DMS53 treated with DMSO at 0.1 percent for 48 hours (cell line): ENCODE measurements at regions not wholly inside any gene's neighbourhood (a gene's known extent, or its start where the extent isn't known, plus 50 kb on each side); places are given as distances from the start of the nearest gene placed in this dataset.
"Not testable (repeated sequence)": the region's sequence is repeated elsewhere in the genome, so short reads cannot be mapped to it uniquely, and the experiment has no call there.

Source experiments
- DNase-seq: peaks from one replicate; lab custom pipeline; 2025; ENCODE audit not compliant: unreplicated experiment; lab: John Stamatoyannopoulos, UW

DNA sequence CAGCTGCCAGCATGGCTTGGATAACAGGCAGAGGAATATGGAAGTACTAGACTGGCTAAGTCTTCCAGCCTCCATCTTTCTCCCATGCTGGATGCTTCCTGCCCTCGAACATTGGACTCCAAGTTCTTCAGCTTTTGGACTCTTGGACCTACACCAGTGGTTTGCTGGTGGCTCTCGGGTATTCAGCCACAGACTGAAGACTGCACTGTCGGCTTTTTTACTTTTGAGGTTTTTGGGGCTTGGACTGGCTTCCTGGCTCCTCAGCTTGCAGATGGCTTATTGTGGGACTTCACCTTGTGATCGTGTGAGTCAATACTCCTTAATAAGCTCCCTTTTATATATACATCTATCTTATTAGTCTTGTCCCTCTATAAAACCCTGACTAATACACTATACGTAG is 667.6 kb upstream of the NRG3 start:
- DNase-seq, result not testable (repeated sequence)

DNA sequence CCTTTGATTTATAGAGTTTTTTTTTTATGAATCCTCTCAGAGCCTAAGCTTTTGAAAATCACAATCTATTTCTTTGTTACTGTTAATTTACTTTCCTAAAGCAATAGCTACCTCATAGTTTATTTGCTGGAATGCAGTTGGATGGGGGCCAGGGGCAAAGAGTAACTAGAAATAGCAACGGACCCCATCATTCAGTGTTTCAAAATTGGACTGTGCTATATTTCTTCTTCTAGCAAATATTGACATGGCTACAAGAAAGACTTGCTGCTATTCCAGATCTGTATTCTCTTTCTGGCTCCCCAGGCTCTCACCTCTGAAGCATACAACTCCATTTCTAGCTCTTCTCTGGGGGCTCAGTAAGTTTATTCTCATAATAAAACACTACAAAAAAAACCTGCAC is 661.6 kb upstream of the NRG3 start:
- DNase-seq, result no peak

DNA sequence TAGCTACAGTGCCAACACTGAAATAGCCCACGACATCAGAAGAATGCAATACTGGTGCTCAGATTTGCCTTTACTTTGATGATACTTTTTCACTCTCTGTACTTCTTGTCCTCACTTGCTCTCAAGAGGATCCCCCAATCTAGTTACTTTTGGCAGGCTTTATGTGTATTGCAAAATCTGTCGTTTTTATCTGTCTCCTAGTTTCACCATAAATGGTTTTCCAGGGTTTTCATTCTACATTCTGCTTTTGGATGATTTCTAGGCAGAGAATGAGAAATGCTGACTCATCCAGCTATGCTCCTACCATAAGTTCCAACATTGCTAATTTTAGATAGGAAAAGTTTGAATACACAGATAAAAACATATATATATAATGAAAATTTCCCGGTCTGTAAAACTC is 659.5 kb upstream of the NRG3 start:
- DNase-seq, result no peak

DNA sequence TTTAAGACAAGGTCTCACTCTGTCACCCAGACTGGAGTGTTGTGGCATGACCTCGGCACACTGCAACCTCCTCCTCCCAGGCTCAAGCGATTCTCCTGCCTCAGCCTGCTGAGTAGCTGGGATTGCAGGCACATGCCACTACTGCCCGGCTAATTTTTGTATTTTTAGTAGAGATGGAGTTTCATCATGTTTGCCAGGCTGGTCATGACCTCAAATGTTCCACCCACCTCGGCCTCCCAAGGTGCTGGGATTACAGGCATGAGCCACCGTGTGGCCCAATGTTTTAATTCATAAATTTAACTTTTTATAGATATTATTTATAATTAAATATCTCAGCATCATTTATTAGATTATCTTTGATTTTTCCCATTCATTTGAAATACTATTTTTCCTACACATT is 658.0 kb upstream of the NRG3 start:
- no peak for DNase-seq

DNA sequence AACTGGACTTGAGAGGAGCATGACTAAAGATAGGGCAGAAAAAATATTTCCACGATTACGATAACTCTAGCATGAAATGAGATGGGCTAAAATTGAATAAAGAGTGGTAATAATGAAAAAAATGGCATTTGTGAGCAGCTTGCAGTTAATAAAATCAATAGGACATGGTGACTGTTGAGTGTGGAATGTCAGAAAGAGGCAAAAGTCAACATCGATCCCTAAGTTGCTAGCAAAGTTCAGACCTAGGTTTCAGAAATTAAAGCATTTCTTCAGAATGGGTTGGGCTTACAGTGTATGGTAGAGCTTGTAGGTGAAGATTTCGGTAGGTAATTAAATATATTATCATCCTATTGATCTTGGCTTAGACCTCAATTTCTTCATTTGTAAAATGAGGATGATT is 656.7 kb upstream of the NRG3 start:
- DNase-seq, result no peak

DNA sequence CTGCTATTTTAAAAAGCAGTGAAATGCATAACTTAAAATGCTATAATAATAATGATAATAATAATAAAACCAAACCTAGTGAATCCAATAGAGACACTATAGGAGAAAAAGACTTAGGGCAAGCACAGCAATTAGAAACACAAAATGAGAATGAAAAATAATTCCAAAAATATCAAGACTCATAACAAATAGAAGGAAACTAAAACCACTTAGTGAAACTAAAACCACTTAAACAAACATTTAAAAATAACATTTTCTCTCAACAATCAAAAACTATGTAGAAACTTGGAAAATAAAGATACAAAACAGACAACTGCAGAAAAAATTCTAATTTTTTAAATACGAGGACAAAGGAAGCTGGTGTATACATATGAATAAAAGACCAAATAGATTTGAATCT is 655.2 kb upstream of the NRG3 start:
- no peak for DNase-seq

DNA sequence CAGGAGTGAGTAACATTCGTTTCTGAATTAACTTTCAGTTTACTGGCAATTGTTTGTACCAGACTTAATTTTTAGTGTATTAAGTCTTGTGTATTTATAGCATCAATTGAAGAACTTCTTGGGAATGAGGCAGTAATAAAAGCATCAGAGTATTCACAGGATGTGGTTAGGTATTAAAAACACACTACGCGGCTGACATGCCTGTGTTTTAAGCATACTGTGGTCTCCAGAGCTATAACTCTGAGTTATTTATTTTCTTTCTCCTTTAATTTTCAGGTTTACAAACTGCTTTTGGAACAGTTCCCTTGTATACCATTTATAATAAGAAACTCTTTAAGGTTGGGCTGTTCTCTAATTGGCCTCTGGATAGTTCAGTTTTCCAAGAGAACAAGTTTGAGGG is 626.1 kb upstream of the NRG3 start:
- no peak for DNase-seq

DNA sequence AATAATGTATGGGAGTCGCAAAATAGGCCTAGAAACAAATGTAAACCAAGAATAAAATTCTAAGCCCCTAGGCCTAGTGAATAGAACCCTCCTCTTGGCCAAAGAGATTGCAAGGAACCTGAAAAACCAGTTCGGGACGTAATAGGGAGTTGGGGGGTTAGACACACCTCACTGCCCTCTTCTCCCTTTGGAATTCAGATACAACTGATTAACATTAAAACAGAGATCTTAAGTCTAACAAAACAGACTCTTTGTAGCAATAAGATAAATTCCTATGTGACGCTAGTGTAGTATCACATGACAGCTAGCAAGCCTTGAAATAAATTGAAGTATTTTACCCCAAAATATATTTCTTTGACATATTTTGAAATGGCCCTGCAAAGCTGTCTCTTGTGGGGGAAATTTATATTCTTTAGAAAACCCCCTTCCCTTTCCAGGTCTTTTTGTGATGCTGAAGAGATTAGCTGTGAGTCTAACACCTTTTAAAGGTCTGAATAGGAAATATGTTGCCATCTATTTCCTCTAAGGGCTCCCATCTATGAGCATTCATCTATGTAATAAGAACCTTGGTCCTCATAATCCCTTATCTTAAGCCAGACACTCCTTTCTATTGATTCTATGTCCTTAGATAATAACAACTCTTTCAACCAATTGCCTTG is 623.4 kb upstream of the NRG3 start:
- peak; percentile 4 for DNase-seq

DNA sequence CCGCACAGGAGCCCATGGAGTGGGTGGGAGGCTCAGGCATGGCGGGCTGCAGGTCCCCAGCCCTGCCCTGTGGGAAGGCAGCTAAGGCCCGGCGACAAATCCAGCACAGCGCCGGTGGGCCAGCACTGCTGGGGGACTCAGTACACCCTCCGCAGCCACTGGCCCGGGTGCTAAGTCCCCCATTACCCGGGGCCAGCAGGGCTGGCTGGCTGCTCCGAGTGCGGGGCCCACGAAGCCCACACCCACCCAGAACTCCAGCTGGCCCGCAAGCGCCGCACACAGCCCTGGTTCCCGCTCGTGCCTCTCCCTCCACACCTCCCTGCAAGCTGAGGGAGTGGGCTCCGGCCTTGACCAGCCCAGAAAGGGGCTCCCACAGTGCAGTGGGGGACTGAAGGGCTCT is 610.0 kb upstream of the NRG3 start:
- DNase-seq, result not testable (repeated sequence)

DNA sequence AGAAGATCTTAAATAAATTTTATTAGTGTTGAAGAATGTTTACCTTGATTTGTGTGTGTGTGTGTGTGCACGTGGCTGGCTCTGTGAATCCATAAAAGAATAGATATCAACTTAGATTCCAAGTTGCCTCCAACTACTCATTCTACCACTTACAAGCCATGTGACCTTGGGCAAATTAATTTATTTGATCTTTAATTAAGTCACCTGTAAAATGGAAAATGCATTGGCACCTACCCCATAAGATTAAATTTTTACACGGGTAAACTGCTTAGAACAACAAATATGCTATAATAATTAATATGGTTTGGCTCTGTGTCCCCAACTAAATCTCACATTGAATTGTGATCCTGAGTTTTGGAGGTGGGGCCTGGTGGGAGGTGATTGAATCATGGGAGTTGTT is 604.9 kb upstream of the NRG3 start:
- DNase-seq, result no peak

DNA sequence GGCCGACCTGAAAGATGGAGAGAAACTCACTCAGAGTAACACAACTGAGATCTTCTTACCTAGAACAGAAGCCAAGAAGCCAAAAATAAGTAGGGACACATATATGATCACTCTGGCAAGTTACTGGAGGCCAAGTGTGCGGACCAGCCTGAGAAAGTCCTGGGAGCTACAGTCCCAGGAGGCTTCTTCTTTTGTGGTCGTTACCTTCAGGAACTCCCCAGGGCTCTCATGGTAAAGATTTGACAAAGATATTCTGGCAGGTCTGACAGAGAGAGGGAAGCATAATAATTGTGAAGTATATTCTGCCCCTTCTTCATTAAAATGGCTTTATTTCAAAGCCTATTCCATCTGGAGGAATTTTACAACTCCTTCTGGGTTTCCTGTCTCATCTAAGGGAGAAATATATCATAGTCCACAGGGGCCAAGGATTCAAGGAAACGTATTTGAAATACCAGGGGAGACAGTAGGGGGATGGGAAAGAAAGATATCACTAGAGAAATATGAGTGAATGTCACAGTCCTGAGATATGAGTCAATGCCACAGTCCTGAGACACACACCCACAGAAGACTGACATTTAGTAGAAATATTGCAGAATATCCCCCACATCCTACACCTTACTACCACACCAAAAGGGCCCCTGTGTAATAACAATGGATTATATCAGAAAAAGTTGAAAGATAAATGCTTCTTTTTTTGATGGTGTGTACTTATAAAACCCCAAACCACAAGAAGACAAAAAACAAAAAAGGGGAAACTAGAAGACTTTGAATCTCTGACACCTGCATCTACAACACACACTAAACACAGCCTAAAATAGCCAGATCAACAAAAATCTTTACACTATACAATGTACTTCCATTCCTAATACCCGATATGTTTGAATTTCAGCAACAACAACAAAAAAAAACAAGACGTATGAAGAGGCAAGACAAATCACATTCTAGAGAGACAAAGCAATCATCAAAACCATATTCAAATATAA is 594.2 kb upstream of the NRG3 start:
- DNase-seq, result no peak

DNA sequence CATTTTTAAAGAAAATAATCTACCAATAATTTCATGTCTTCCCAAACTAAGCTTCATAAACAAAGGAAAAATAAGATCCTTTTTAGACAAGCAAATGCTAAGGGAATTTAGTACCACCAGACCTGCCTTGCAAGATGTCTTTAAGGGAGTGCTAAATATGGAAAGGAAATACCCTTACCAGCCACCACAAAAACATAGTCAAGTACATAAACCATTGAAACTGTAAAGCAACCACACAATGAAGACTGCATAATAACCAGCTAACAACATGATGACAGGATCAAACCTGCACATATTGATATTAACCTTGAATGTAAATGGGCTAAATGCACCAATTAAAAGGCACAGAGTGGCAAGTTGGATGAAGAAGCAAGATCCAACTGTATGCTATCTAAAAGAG is 586.5 kb upstream of the NRG3 start:
- DNase-seq, result no peak

DNA sequence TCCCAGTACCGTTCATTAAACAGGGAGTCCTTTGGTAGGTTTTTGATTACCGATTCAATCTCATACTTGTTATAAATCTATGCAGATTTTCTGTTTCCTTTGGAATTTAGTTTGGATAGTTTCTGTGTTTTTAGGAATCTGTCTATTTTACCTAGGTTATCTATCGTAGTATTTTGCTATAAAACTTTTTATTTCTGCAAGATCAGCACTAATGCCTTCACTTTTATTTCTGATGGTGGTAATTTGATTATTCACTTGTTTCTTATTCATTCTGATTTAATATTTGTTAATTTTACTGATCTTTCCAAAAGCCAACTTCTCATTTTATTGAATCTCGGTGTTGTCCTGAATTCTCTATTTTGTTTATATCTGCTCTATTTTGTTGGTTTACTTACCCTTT is 577.7 kb upstream of the NRG3 start:
- DNase-seq, result no peak

DNA sequence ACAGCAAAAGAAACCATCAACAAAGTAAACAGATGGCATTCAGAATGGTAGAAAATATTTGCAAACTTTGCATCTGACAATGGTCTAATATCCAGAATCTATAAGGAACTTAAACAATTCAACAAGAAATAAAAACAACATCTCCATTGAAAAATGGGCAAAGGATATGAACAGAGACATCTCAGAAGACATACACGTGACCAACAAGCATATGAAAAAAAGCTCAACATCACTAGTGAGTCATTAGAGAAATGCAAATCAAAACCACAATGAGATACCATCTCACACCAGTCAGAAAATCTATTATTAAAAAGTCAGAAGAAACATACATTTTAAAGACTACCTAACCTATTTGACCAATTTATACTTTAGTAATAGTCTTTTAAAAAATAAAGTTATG is 571.3 kb upstream of the NRG3 start:
- DNase-seq, result no peak

DNA sequence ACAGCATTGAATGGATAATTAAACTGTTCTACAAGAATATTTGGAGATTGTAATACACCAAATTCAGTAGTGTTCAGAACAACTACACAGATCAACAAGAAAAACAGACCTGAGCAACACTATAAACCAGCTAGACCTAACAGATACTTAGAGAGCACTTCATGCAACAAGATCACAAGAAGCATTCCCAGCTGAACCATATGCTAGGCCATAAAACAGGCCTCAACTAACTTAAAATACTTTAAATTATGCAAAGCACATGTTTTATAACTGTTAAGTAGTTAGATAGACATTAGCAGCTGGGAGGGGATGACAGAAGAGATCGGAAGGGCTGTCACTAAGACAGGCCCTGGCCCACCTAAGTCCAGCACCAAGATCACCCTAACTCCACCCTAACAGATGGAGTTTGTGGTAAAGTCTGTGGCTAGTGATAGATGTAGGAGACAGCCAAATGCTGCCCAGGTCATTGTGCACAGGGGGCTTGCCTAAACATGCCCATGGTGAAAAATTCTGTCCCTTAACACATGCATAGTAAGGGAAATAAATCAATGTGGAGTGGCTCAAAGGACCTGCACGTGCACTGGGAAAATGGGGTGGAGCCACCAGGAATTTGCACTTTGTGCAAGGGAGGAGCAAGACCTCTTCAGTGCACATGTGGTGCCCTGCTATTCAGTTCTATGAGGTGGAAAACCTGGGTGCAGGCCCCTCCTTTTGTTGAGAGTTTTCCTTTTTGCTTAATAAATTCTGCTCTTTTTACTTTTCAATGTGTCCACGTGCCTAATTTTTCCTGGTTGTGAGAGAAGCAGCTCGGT is 567.8 kb upstream of the NRG3 start:
- no peak for DNase-seq

DNA sequence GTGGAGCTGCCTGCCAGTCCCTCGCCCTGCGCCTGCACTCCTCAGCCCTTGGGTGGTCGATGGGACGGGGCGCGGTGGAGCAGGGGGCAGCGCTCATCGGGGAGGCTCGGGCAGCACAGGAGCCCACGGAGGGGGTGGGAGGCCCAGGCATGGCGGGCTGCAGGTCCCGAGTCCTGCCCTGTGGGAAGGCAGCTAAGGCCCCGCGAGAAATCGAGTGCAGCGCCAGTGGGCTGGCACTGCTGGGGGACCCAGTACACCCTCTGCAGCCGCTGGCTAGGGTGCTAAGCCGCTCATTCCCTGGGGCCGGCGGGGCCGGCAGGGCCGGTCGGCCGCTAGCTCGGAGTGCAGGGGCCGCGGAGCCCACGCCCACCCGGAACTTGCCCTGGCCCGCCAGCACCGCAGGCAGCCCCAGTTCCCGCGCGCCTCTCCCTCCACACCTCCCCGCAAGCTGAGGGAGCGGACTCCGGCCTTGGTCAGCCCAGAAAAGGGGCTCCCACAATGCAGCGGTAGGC is 565.9 kb upstream of the NRG3 start:
- DNase-seq, result no peak

DNA sequence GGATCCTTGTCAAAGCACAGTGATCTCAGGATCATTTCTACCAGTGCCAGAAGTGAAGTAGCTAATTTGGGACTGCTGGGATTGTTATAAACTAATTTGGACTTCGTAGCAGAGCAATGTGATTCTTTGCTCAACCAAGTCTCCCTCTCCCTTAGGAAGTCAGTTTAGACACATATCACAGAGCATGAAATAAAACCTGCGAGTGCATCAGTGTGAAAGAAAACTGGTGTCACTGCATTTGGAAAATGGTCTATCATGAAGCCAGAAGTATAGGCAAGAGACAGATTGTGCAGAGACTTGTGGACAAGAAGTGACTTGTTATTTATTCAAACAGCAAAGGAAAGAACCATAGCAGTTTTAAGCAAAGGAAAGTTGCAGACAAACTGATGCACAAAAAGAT is 560.5 kb upstream of the NRG3 start:
- no peak for DNase-seq

DNA sequence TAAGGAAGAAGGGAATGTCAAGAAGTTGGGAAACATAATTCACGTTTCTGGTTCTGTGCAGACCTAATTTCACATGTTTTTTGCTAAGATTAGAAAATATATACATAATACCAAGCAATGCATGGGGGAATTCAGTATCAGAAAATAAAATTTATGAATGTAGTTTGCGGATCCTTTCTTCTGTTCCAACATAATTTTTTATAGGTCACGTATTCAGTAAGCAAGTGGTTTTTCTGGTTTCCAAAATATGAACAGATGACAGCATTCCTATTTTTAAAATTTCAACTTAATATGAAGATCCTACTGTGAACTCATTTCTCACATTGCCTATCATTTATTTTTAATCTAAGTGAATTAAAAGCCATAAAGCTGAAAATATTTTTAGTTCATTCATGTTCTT is 560.0 kb upstream of the NRG3 start:
- DNase-seq, result no peak

DNA sequence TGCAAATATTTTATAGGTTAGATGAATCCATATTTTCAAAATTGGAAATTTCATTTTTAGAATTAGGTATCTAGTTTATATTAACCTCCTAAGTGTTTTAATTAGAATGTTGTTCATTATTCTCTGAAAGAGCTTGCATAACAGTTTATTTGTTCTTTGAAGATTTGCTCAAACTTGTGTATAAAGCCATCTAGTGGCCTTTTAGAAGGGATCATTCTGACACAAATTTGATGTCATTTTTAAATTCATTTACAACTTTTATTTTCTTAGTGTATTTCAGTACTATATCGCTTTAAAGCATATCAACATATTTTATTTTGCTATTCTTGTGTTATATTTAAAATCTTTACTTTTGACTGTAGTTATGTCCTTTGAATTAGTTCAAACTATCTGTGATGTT is 527.0 kb upstream of the NRG3 start:
- DNase-seq, result no peak

DNA sequence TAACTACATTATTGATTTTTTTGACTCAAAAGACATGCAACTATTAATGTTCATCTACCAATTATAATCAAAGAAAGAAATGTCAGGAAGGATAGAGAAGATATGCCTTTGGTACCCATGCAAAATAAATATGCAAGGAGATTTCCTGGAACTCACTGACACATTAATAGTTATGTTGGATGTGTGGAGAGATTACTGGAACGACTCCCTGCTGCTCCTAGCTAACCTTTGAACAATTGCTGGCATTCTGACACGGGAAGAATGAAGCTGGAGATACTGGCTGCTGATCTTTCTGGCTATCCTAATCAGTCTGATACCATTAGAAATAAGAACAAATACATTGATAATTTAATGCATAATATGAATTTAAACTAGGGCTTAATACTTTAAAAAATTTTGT is 507.9 kb upstream of the NRG3 start:
- no peak for DNase-seq

DNA sequence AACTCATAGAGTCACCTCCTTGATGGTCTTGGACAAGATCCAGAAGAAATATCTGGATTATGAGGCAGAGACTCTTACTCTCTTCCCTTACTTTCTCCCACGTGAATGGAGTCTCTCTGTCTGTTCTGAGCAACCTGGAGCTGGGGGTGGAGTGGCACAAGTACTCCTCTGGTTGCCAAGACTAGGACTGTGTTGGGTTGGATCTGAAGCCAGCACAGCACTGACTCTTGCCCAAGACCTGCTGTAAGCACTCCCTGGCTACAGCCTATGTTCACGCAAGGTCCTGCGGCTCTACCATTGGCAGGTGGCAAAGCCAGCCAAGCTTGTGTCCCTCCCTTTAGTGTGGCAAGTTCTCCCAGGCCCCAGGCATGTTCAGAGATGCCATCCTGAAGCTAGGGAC is 488.2 kb upstream of the NRG3 start:
- DNase-seq, result no peak

DNA sequence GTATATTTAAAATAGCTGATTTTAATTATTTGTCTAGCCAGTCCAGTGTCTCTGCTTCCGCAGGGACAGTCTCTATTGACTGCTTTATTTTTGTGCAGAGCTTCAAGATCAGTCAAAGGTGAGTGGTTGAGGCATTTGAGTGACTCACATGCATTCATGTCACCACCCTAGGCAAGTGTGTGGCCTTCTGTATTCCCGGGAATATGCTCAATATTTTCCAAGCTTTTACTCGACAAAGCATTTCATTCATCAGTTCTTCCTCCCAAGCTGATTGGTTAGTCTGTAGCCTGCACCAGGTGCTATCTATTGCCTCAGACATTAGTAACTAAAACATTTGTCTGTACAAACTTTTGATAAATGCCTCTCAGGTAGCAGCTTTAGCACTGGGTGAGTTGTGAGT is 471.5 kb upstream of the NRG3 start:
- DNase-seq, result no peak
